ENCODE measurements at regions not wholly inside any gene's neighbourhood (a gene's known extent, or its start where the extent isn't known, plus 50 kb on each side); places are given as distances from the start of the nearest gene placed in this dataset.
"Not testable (repeated sequence)": the region's sequence is repeated elsewhere in the genome, so short reads cannot be mapped to it uniquely, and the experiment has no call there.

- no peak for TF ChIP-seq YY1 (IDR thresholded peaks at IDR 0.05; ENCODE audit: low read depth)
- TF ChIP-seq ZBTB33 (IDR thresholded peaks at IDR 0.05; ENCODE audit: borderline replicate concordance, low read depth), result no peak
- TF ChIP-seq FOSL2 (IDR thresholded peaks at IDR 0.05; ENCODE audit: borderline replicate concordance, low read depth), result no peak
- TF ChIP-seq USF1 (IDR thresholded peaks at IDR 0.05; ENCODE audit: borderline replicate concordance, low read depth), result no peak
- TF ChIP-seq MXI1 (IDR thresholded peaks at IDR 0.05; ENCODE audit: low read depth, low read length), result no peak
These were observed 636.8 kb downstream of the PRR16 start (continued) for GRCh38 chr5:121100931-121101330.

GRCh38 chr5:121105921-121106320, 641.8 kb downstream of the PRR16 start:
- no peaks in the 10 kb centered on the region for H3K27me3 ChIP-seq (ENCODE audit: insufficient read depth)
- ChIA-PET POLR2A (no interaction called here), CTCF (interaction anchor here (1.0 kb wide), 1 partner anchor 13 kb away, joined by 3 read pairs; no protein-coding TSS in a partner anchor)
- 96% methylated on average over 2 of the region's 2 CpGs for WGBS (ENCODE audit: low lambda C conversion rate)
- H3K4me1 ChIP-seq (ENCODE audit: control insufficient read depth in 1 of 2, insufficient read depth in 2 of 2, low read depth in 1 of 2, low read length in 1 of 2), result no peaks in the 10 kb centered on the region
- TF ChIP-seq EP300 (IDR thresholded peaks at IDR 0.05; ENCODE audit: borderline replicate concordance in 1 of 2, low read depth in 1 of 2, low read length in 1 of 2), result no peak
- TF ChIP-seq NRF1 (IDR thresholded peaks at IDR 0.05; ENCODE audit: low read depth, low read length), result no peak
- TF ChIP-seq RXRA (IDR thresholded peaks at IDR 0.05; ENCODE audit: borderline replicate concordance, low read depth), result no peak
- TF ChIP-seq RAD21 (IDR thresholded peaks at IDR 0.05; ENCODE audit: low read length), result no peak
- no peak for TF ChIP-seq PBX3 (IDR thresholded peaks at IDR 0.05)
- no peak for TF ChIP-seq RFX5 (IDR thresholded peaks at IDR 0.05; ENCODE audit: low read length)
- no peak for TF ChIP-seq MEF2A (IDR thresholded peaks at IDR 0.05; ENCODE audit: borderline replicate concordance, low read depth)
- no peak for TF ChIP-seq FOSL2 (IDR thresholded peaks at IDR 0.05; ENCODE audit: borderline replicate concordance, low read depth)
- no peak for TF ChIP-seq CHD2 (IDR thresholded peaks at IDR 0.05; ENCODE audit: low read length, partially characterized antibody)
- no peak for TF ChIP-seq GABPA (IDR thresholded peaks at IDR 0.05; ENCODE audit: low read depth)
- TF ChIP-seq RCOR1 (IDR thresholded peaks at IDR 0.05; ENCODE audit: low read length), result no peak
- TF ChIP-seq POLR2AphosphoS5 (IDR thresholded peaks at IDR 0.05; ENCODE audit: low read depth, low read length), result no peak
- TF ChIP-seq ZBTB33 (IDR thresholded peaks at IDR 0.05; ENCODE audit: borderline replicate concordance, low read depth), result no peak
- no peak overlapping the region for H3K27ac ChIP-seq (ENCODE audit: low read depth in 2 of 2, low read length in 1 of 2)
- H3K9ac ChIP-seq, result no peak overlapping the region
- H4K20me1 ChIP-seq (ENCODE audit: insufficient read depth), result no peaks in the 10 kb centered on the region
- no peak overlapping the region for H3K4me2 ChIP-seq
- no peaks in the 10 kb centered on the region for H3F3A ChIP-seq (replicated peaks; ENCODE audit: insufficient read depth)
- no peak overlapping the region for H2AFZ ChIP-seq (ENCODE audit: low read depth)
- no peaks in the 10 kb centered on the region for H3K79me2 ChIP-seq (ENCODE audit: insufficient read depth)
- no peak overlapping the region for H3K4me3 ChIP-seq (ENCODE audit: low read depth in 2 of 2, low read length in 1 of 2)
- H3K9me3 ChIP-seq, result no peaks in the 10 kb centered on the region
- H3K9me2 ChIP-seq, result no peaks in the 10 kb centered on the region
- DNase-seq, result no peak
- H3K36me3 ChIP-seq (replicated peaks in 1 of 2; ENCODE audit: control insufficient read depth in 1 of 2, insufficient read depth in 2 of 2, low read length in 1 of 2), result no peaks in the 10 kb centered on the region

GRCh38 chr5:121106721-121107690, 642.9 kb downstream of the PRR16 start:
- H3K4me3 ChIP-seq (ENCODE audit: low read depth in 2 of 2, low read length in 1 of 2); H3K27ac ChIP-seq (ENCODE audit: low read depth in 2 of 2, low read length in 1 of 2); CTCF ChIA-PET; H3F3A ChIP-seq (replicated peaks; ENCODE audit: insufficient read depth); H3K9ac ChIP-seq; POLR2A ChIA-PET; H3K36me3 ChIP-seq (replicated peaks in 1 of 2; ENCODE audit: control insufficient read depth in 1 of 2, insufficient read depth in 2 of 2, low read length in 1 of 2); H4K20me1 ChIP-seq (ENCODE audit: insufficient read depth); DNase-seq; H3K4me1 ChIP-seq (ENCODE audit: control insufficient read depth in 1 of 2, insufficient read depth in 2 of 2, low read depth in 1 of 2, low read length in 1 of 2); H3K9me3 ChIP-seq; H3K27me3 ChIP-seq (ENCODE audit: insufficient read depth); H3K9me2 ChIP-seq; H3K79me2 ChIP-seq (ENCODE audit: insufficient read depth); H3K4me2 ChIP-seq; H2AFZ ChIP-seq (ENCODE audit: low read depth): not testable (repeated sequence)
- 82% methylated on average over 16 of the region's 33 CpGs for WGBS (ENCODE audit: low lambda C conversion rate)

Measured in SK-N-SH (cell line).